H1 (cell line): ENCODE measurements at regions not wholly inside any gene's neighbourhood (a gene's known extent, or its start where the extent isn't known, plus 50 kb on each side); places are given as distances from the start of the nearest gene placed in this dataset.

Source experiments
- CTCF ChIA-PET: fragments of 300-600 bp; sonication (Branson Sonifier 250); formaldehyde crosslinking; loops from one replicate; lab custom pipeline; 2021; ENCODE audit not compliant: partially characterized antibody; lab: Charles Lee
- POLR2A ChIA-PET: fragments of 300-600 bp; sonication (Branson Sonifier 250); formaldehyde crosslinking; loops from one replicate; lab custom pipeline; 2021; ENCODE audit warnings: inconsistent platforms; ENCODE audit not compliant: partially characterized antibody; lab: Charles Lee
- DNase-seq, 2 experiments: peaks; one replicate each; pipeline versions ENCODE4 v3.0.0 to v3.0.0-alpha.2; 2010 to 2022; ENCODE audit warnings: low spot score in 2 of 2, low read depth in 1 of 2, mixed read lengths in 1 of 2
- FAIRE-seq: peaks from 2 replicates; lab custom pipeline; 2011; peaks lifted over from hg19 to GRCh38; lab: Jason Lieb, UNC
- H2AFZ ChIP-seq: 2 replicates; pipeline ENCODE4 v1.8.1; 2012; ENCODE audit warnings: low read length, inconsistent platforms
- H2AK5ac ChIP-seq: 2 replicates; pipeline ENCODE4 v1.6.1; 2013; ENCODE audit warnings: low read depth, low read length
- H2BK120ac ChIP-seq: replicated peaks from 2 replicates; pipeline ENCODE3; 2013; ENCODE audit warnings: low read depth, low read length, inconsistent platforms
- H2BK12ac ChIP-seq: 2 replicates; pipeline ENCODE4 v1.6.1; 2013; ENCODE audit warnings: low read depth, low read length
- H2BK15ac ChIP-seq: 2 replicates; pipeline ENCODE4 v1.6.1; 2013; ENCODE audit warnings: low read length
- H2BK20ac ChIP-seq: 2 replicates; pipeline ENCODE4 v1.6.1; 2013; ENCODE audit warnings: low read length
- H2BK5ac ChIP-seq: 2 replicates; pipeline ENCODE4 v1.6.1; 2013; ENCODE audit warnings: low read depth, low read length
- H3K14ac ChIP-seq: 2 replicates; pipeline ENCODE4 v1.6.1; 2013; ENCODE audit warnings: inconsistent platforms; ENCODE audit not compliant: insufficient read length
- H3K18ac ChIP-seq: 2 replicates; pipeline ENCODE4 v1.6.1; 2013; ENCODE audit warnings: low read length; ENCODE audit errors: extremely low read depth
- H3K23ac ChIP-seq: 2 replicates; pipeline ENCODE4 v1.6.1; 2013; ENCODE audit warnings: inconsistent platforms; ENCODE audit not compliant: insufficient read length
- H3K23me2 ChIP-seq: 2 replicates; pipeline ENCODE4 v1.6.1; 2013; ENCODE audit warnings: low read depth, low read length
- H3K27ac ChIP-seq: 2 replicates; pipeline ENCODE4 v1.6.1; 2011; ENCODE audit warnings: low read depth, low read length, inconsistent platforms
- H3K27me3 ChIP-seq, 4 experiments: replicated peaks in 1 of 4; 1 replicate in 1 of 4; 2 replicates in 3 of 4; pipeline versions ENCODE4 v1.6.1 to v1.8.1; 2011 to 2013; ENCODE audit warnings: low read length in 3 of 4, mild to moderate bottlenecking in 3 of 4, inconsistent platforms in 2 of 4, mixed read lengths in 2 of 4, moderate library complexity in 1 of 4; ENCODE audit not compliant: control insufficient read depth in 3 of 4, insufficient read depth in 3 of 4; ENCODE audit errors: extremely low read depth in 1 of 4
- H3K36me3 ChIP-seq, 4 experiments: 2 replicates each; pipeline versions ENCODE4 v1.6.1 to v1.8.1; 2011 to 2013; ENCODE audit warnings: mild to moderate bottlenecking in 4 of 4, low read length in 3 of 4, moderate library complexity in 2 of 4, control low read depth in 1 of 4, inconsistent platforms in 1 of 4; ENCODE audit not compliant: insufficient read depth in 4 of 4, control insufficient read depth in 2 of 4
- H3K4ac ChIP-seq: replicated peaks from 2 replicates; pipeline ENCODE3; 2013; ENCODE audit warnings: low read length, low read depth, mixed read lengths, inconsistent platforms; ENCODE audit not compliant: insufficient read length
- H3K4me1 ChIP-seq, 4 experiments: replicated peaks in 1 of 4; 1 replicate in 1 of 4; 2 replicates in 3 of 4; pipeline versions ENCODE4 v1.6.1 to v1.8.1; 2011 to 2013; ENCODE audit warnings: low read length in 3 of 4, inconsistent platforms in 2 of 4, mixed read lengths in 1 of 4; ENCODE audit not compliant: insufficient read depth in 4 of 4, control insufficient read depth in 3 of 4
- H3K4me2 ChIP-seq, 2 experiments: 2 replicates each; pipeline versions ENCODE4 v1.6.1 to v1.8.1; 2011 to 2013; ENCODE audit warnings: low read depth in 2 of 2, low read length in 2 of 2, control low read depth in 1 of 2, inconsistent platforms in 1 of 2, mild to moderate bottlenecking in 1 of 2; ENCODE audit not compliant: insufficient read depth in 1 of 2
- H3K4me3 ChIP-seq, 4 experiments: fragments of 200-600, 300-600 bp in 1 of 4; sonication (generic), shearing (Covaris generic), sonication (Bioruptor Twin) in 1 of 4; 2 replicates each; pipeline versions ENCODE4 v1.5.1 to v1.8.1; 2011 to 2016; ENCODE audit warnings: low read length in 4 of 4, low read depth in 3 of 4, control low read depth in 2 of 4, inconsistent platforms in 2 of 4, mild to moderate bottlenecking in 2 of 4, mixed read lengths in 1 of 4, moderate library complexity in 1 of 4; ENCODE audit not compliant: insufficient read depth in 2 of 4; ENCODE audit errors: extremely low read depth in 1 of 4
- H3K56ac ChIP-seq: replicated peaks from 2 replicates; pipeline ENCODE3; 2013; ENCODE audit warnings: low read depth, mild to moderate bottlenecking, mixed read lengths, low read length, inconsistent platforms; ENCODE audit not compliant: insufficient read length
- H3K79me1 ChIP-seq: 2 replicates; pipeline ENCODE4 v1.6.1; 2013; ENCODE audit warnings: low read depth, low read length, control low read depth
- H3K79me2 ChIP-seq, 2 experiments: 2 replicates each; pipeline versions ENCODE4 v1.6.1 to v1.8.1; 2012 to 2013; ENCODE audit warnings: low read length in 2 of 2, mild to moderate bottlenecking in 2 of 2, inconsistent platforms in 1 of 2; ENCODE audit not compliant: insufficient read depth in 2 of 2, control insufficient read depth in 1 of 2
- H3K9ac ChIP-seq, 4 experiments: replicated peaks in 1 of 4; 1 replicate in 1 of 4; 2 replicates in 3 of 4; pipeline versions ENCODE4 v1.6.1 to v1.8.1; 2011 to 2013; ENCODE audit warnings: low read depth in 3 of 4, low read length in 3 of 4, control low read depth in 2 of 4, mild to moderate bottlenecking in 2 of 4, moderate library complexity in 2 of 4, inconsistent platforms in 1 of 4; ENCODE audit errors: extremely low read depth in 1 of 4
- H3K9me3 ChIP-seq, 2 experiments: 2 replicates each; pipeline versions ENCODE4 v1.6.1 to v1.8.1; 2012 to 2013; ENCODE audit warnings: mild to moderate bottlenecking in 2 of 2, moderate library complexity in 2 of 2, control low read depth in 1 of 2, inconsistent platforms in 1 of 2, low read depth in 1 of 2, low read length in 1 of 2, mixed read lengths in 1 of 2; ENCODE audit not compliant: insufficient read depth in 2 of 2
- H4K20me1 ChIP-seq, 2 experiments: replicated peaks in 1 of 2; 2 replicates each; pipeline versions ENCODE3 to v1.8.1; 2011 to 2013; ENCODE audit warnings: inconsistent platforms in 2 of 2, low read length in 2 of 2, mild to moderate bottlenecking in 1 of 2; ENCODE audit not compliant: insufficient read depth in 2 of 2, control insufficient read depth in 1 of 2
- H4K5ac ChIP-seq: 2 replicates; pipeline ENCODE4 v1.6.1; 2013; ENCODE audit warnings: low read length, low read depth, mixed read lengths, inconsistent platforms; ENCODE audit not compliant: insufficient read length
- H4K8ac ChIP-seq: 2 replicates; pipeline ENCODE4 v1.8.0; 2013; ENCODE audit warnings: mild to moderate bottlenecking, moderate library complexity, low read length, inconsistent platforms; ENCODE audit not compliant: insufficient read depth; ENCODE audit errors: extremely low read depth
- H4K91ac ChIP-seq: replicated peaks from 2 replicates; pipeline ENCODE3; 2013; ENCODE audit warnings: low read length, mixed read lengths, inconsistent platforms; ENCODE audit not compliant: insufficient read length
- ASH2L ChIP-seq: fragments of 200-600, 300-600 bp; sonication (generic); IDR thresholded peaks from one replicate; pipeline ENCODE4 v1.7.1; 2017; ENCODE audit warnings: low read length
- ATF3 ChIP-seq: IDR thresholded peaks from 2 replicates; pipeline ENCODE4 v1.6.1; 2011; ENCODE audit warnings: low read depth, mild to moderate bottlenecking, low read length; ENCODE audit not compliant: insufficient read depth
- BACH1 ChIP-seq: IDR thresholded peaks from 2 replicates; pipeline ENCODE4 v1.6.1; 2012; ENCODE audit warnings: low read length, improper control_type of control experiment
- BCL11A ChIP-seq, 2 experiments: IDR thresholded peaks; one replicate each; pipeline ENCODE4 v1.6.1; 2011; ENCODE audit warnings: low read depth in 2 of 2, low read length in 2 of 2, mild to moderate bottlenecking in 2 of 2
- CTBP2 ChIP-seq: IDR thresholded peaks from 2 replicates; pipeline ENCODE4 v1.7.0; 2011; ENCODE audit warnings: borderline replicate concordance, mild to moderate bottlenecking, moderate library complexity, mixed read lengths, low read length; ENCODE audit not compliant: insufficient read depth, insufficient read length
- FOSL1 ChIP-seq: IDR thresholded peaks from 2 replicates; pipeline ENCODE4 v1.6.1; 2011; ENCODE audit warnings: mild to moderate bottlenecking, low read depth, low read length, moderate library complexity; ENCODE audit not compliant: insufficient read depth
- HDAC2 ChIP-seq, 2 experiments: fragments of 300-600 bp in 1 of 2; sonication (generic) in 1 of 2; IDR thresholded peaks; 2 replicates each; pipeline ENCODE4 v1.6.1; 2011 to 2012; ENCODE audit warnings: low read depth in 2 of 2, low read length in 2 of 2, mild to moderate bottlenecking in 2 of 2, moderate library complexity in 2 of 2, borderline replicate concordance in 1 of 2, inconsistent platforms in 1 of 2
- NRF1 ChIP-seq: IDR thresholded peaks from 2 replicates; pipeline ENCODE4 v1.6.1; 2011; ENCODE audit warnings: mild to moderate bottlenecking, low read depth, low read length, improper control_type of control experiment
- PHF8 ChIP-seq: fragments of 200-600 bp; sonication (generic); conservative IDR thresholded peaks from 2 replicates; pipeline ENCODE4 v1.7.1; 2012; ENCODE audit warnings: low read depth, mild to moderate bottlenecking, inconsistent platforms, low read length, moderate library complexity
- POLR2A ChIP-seq, 2 experiments: IDR thresholded peaks; 1 replicate in 1 of 2; 2 replicates in 1 of 2; pipeline ENCODE4 v1.6.1; 2011; ENCODE audit warnings: low read depth in 2 of 2, low read length in 2 of 2, mild to moderate bottlenecking in 2 of 2; ENCODE audit errors: control extremely low read depth in 1 of 2
- POLR2AphosphoS5 ChIP-seq: IDR thresholded peaks from 2 replicates; pipeline ENCODE4 v1.6.1; 2011; ENCODE audit warnings: low read depth, low read length
- RNF2 ChIP-seq: fragments of 200-900, 300-1000 bp; sonication (generic); IDR thresholded peaks from 2 replicates; pipeline ENCODE4 v1.7.1; 2016; ENCODE audit warnings: borderline replicate concordance, low read depth, mild to moderate bottlenecking, antibody characterized with exemption, low read length; ENCODE audit not compliant: poor library complexity, severe bottlenecking; ENCODE audit errors: missing control alignments
- TEAD4 ChIP-seq: IDR thresholded peaks from 2 replicates; pipeline ENCODE4 v1.6.1; 2012; ENCODE audit warnings: low read depth, low read length, inconsistent platforms, mixed read lengths
- ZNF274 ChIP-seq: IDR thresholded peaks from 2 replicates; pipeline ENCODE4 v1.7.0; 2012; ENCODE audit warnings: low read length, borderline replicate concordance; ENCODE audit errors: extremely low read depth
- WGBS, 2 experiments: shearing (Covaris generic) in 1 of 2; methylation state at CpG; one replicate each; pipeline versions ENCODE4 v1.1.6 to v1.1.7; 2013 to 2015; ENCODE audit warnings: low lambda C conversion rate in 2 of 2, mixed read lengths in 2 of 2, inconsistent platforms in 1 of 2, low coverage in 1 of 2, missing lambda C conversion rate in 1 of 2; ENCODE audit not compliant: insufficient replicate concordance in 2 of 2, insufficient coverage in 1 of 2, insufficient read length in 1 of 2; ENCODE audit errors: extremely low coverage in 1 of 2, missing lambda C conversion rate in 1 of 2; 5-methylcytosine and 5-hydroxymethylcytosine counted together

GRCh38 chr10:3716093-3716492, 68.9 kb downstream of the KLF6 start:
- ChIA-PET POLR2A (no interaction called here), CTCF (interaction anchor here (0.9 kb wide), 1 partner anchor 500 kb away, joined by 3 read pairs; no protein-coding TSS in a partner anchor)
- no peaks in the 10 kb centered on the region for H3K27me3 ChIP-seq
- no peaks in the 10 kb centered on the region for H3K9me3 ChIP-seq
- H2BK20ac ChIP-seq = no peak overlapping the region
- H2BK15ac ChIP-seq = no peak overlapping the region
- H4K8ac ChIP-seq = no peak overlapping the region
- H3K18ac ChIP-seq = no peak overlapping the region
- no peak overlapping the region for H3K56ac ChIP-seq
- FAIRE-seq = no peak
- H3K4me1 ChIP-seq = no peaks in the 10 kb centered on the region
- H3K4ac ChIP-seq = no peak overlapping the region
- H3K4me3 ChIP-seq = no peak overlapping the region
- no peaks in the 10 kb centered on the region for H3K23me2 ChIP-seq
- H4K20me1 ChIP-seq = no peaks in the 10 kb centered on the region
- H3K79me2 ChIP-seq = no peaks in the 10 kb centered on the region
- no peak overlapping the region for H3K4me2 ChIP-seq
- DNase-seq = no peak
- no peak overlapping the region for H4K91ac ChIP-seq
- no peak overlapping the region for H3K27ac ChIP-seq
- no peaks in the 10 kb centered on the region for H3K79me1 ChIP-seq
- H3K36me3 ChIP-seq = no peaks in the 10 kb centered on the region
- no peak overlapping the region for H2BK5ac ChIP-seq
- H2AK5ac ChIP-seq = no peak overlapping the region
- H2BK120ac ChIP-seq = no peak overlapping the region
- H3K14ac ChIP-seq = peak overlapping the region; percentile 68
- no peak overlapping the region for H2BK12ac ChIP-seq
- no peak overlapping the region for H4K5ac ChIP-seq
- no peak overlapping the region for H2AFZ ChIP-seq
- H3K23ac ChIP-seq = no peak overlapping the region
- H3K9ac ChIP-seq = no peak overlapping the region
- 85% methylated on average over 9 of the region's 9 CpGs; no CpG with 5 or more reads in 1 of the 2 experiments for WGBS, 2 experiments
- TF ChIP-seq BCL11A (IDR thresholded peaks at IDR 0.05; ENCODE audit: low read depth in 2 of 2, low read length in 2 of 2) (no peak), ATF3 (no peak), HDAC2 (IDR thresholded peaks at IDR 0.05; ENCODE audit: borderline replicate concordance in 1 of 2, low read depth in 2 of 2, low read length in 2 of 2) (no peak), BACH1 (no peak), CTBP2 (no peak), ZNF274 (no peak), ASH2L (no peak), NRF1 (no peak), POLR2AphosphoS5 (no peak), RNF2 (no peak), POLR2A (IDR thresholded peaks at IDR 0.05; ENCODE audit: control extremely low read depth in 1 of 2, low read depth in 2 of 2, low read length in 2 of 2) (no peak), PHF8 (no peak), TEAD4 (no peak), FOSL1 (no peak)
